HL-60 (cell line): ENCODE measurements at regions not wholly inside any gene's neighbourhood (a gene's known extent, or its start where the extent isn't known, plus 50 kb on each side); places are given as distances from the start of the nearest gene placed in this dataset.

Source experiments
- CTCF ChIP-seq: IDR thresholded peaks from one replicate; pipeline ENCODE4 v1.5.1; 2011; ENCODE audit warnings: low read length, control low read depth, inconsistent platforms; ENCODE audit not compliant: insufficient read depth
- GABPA ChIP-seq: IDR thresholded peaks from 2 replicates; pipeline ENCODE4 v1.6.1; 2012; ENCODE audit warnings: low read depth
- POLR2AphosphoS5 ChIP-seq: IDR thresholded peaks from 2 replicates; pipeline ENCODE4 v1.6.1; 2012; ENCODE audit warnings: low read depth

GRCh38 chr11:103591554-103591953 is 444.9 kb upstream of the DDI1 start:
- no peak for TF ChIP-seq CTCF
- no peak for TF ChIP-seq POLR2AphosphoS5
- no peak for TF ChIP-seq GABPA
